Smooth muscle cell (in vitro differentiated cells): ENCODE measurements at regions not wholly inside any gene's neighbourhood (a gene's known extent, or its start where the extent isn't known, plus 50 kb on each side); places are given as distances from the start of the nearest gene placed in this dataset.
A peak's percentile ranks its signal among the peaks of the same experiment; 100 is the strongest.

Source experiments
- DNase-seq: peaks from one replicate; lab custom pipeline; 2025; ENCODE audit not compliant: unreplicated experiment; lab: John Stamatoyannopoulos, UW
- H2AFZ ChIP-seq: fragments of 200-600 bp; sonication (generic); 2 replicates; pipeline ENCODE4 v1.6.0; 2016; ENCODE audit warnings: antibody characterized with exemption, low read depth, mild to moderate bottlenecking
- H3F3A ChIP-seq: fragments of 200-600 bp; sonication (generic); 2 replicates; pipeline ENCODE4 v1.6.0; 2017; ENCODE audit warnings: antibody characterized with exemption, low read depth
- H3K27ac ChIP-seq: fragments of 200-600 bp; sonication (generic); 2 replicates; pipeline ENCODE4 v1.5.1; 2016; ENCODE audit warnings: low read depth, mild to moderate bottlenecking
- H3K27me3 ChIP-seq: fragments of 200-600 bp; sonication (generic); 2 replicates; pipeline ENCODE4 v1.6.1; 2016; ENCODE audit warnings: low read depth, mild to moderate bottlenecking
- H3K36me3 ChIP-seq: fragments of 200-600 bp; sonication (generic); 2 replicates; pipeline ENCODE4 v1.5.1; 2016; ENCODE audit warnings: low read depth
- H3K4me1 ChIP-seq: fragments of 200-600 bp; sonication (generic); 2 replicates; pipeline ENCODE4 v1.5.1; 2016; ENCODE audit warnings: low read depth
- H3K4me2 ChIP-seq: fragments of 200-600 bp; sonication (generic); 2 replicates; pipeline ENCODE4 v1.6.0; 2016; ENCODE audit warnings: mild to moderate bottlenecking
- H3K4me3 ChIP-seq: fragments of 200-600 bp; sonication (generic); 2 replicates; pipeline ENCODE4 v1.5.1; 2016; ENCODE audit warnings: mild to moderate bottlenecking
- H3K79me2 ChIP-seq: fragments of 200-600 bp; sonication (generic); 2 replicates; pipeline ENCODE4 v1.6.0; 2016; ENCODE audit warnings: low read depth, mild to moderate bottlenecking
- H3K9ac ChIP-seq: fragments of 200-600 bp; sonication (generic); 2 replicates; pipeline ENCODE4 v1.6.0; 2016; ENCODE audit warnings: low read depth
- H3K9me3 ChIP-seq: fragments of 200-600 bp; sonication (generic); replicated peaks from 2 replicates; pipeline ENCODE4 v1.5.1; 2016; ENCODE audit warnings: low read depth
- H4K20me1 ChIP-seq: fragments of 200-600 bp; sonication (generic); 2 replicates; pipeline ENCODE4 v1.6.0; 2016; ENCODE audit warnings: low read depth
- CTCF ChIP-seq: fragments of 200-600 bp; sonication (generic); IDR thresholded peaks from 2 replicates; pipeline ENCODE4 v1.5.1; 2017; ENCODE audit warnings: borderline replicate concordance, mild to moderate bottlenecking, antibody characterized with exemption; ENCODE audit not compliant: insufficient read depth, poor library complexity, severe bottlenecking
- WGBS: methylation state at CpG from one replicate; pipeline ENCODE4 v1.1.7; 2016; ENCODE audit warnings: low lambda C conversion rate; 5-methylcytosine and 5-hydroxymethylcytosine counted together

GRCh38 chr20:20875716-20876115, 163.3 kb upstream of the RALGAPA2 start:
- no peak overlapping the region for H3K4me3 ChIP-seq
- no peak overlapping the region for H3K27ac ChIP-seq
- no peak overlapping the region for H3K9ac ChIP-seq
- H4K20me1 ChIP-seq: no peaks in the 10 kb centered on the region
- WGBS: 69% methylated on average over 7 of the region's 7 CpGs
- TF ChIP-seq CTCF: no peak
- no peaks in the 10 kb centered on the region for H3F3A ChIP-seq
- no peaks in the 10 kb centered on the region for H3K79me2 ChIP-seq
- no peak overlapping the region for H3K4me2 ChIP-seq
- H3K27me3 ChIP-seq: no peaks in the 10 kb centered on the region
- no peaks in the 10 kb centered on the region for H3K4me1 ChIP-seq
- H3K36me3 ChIP-seq: no peaks in the 10 kb centered on the region
- no peaks in the 10 kb centered on the region for H3K9me3 ChIP-seq
- DNase-seq: no peak
- no peak overlapping the region for H2AFZ ChIP-seq

GRCh38 chr20:20872428-20872827, 160.0 kb upstream of the RALGAPA2 start:
- no peak overlapping the region for H3K9ac ChIP-seq
- 83% methylated on average over 9 of the region's 9 CpGs for WGBS
- no peaks in the 10 kb centered on the region for H3K4me1 ChIP-seq
- no peaks in the 10 kb centered on the region for H3F3A ChIP-seq
- no peak overlapping the region for H3K27ac ChIP-seq
- no peaks in the 10 kb centered on the region for H3K9me3 ChIP-seq
- H4K20me1 ChIP-seq: no peaks in the 10 kb centered on the region
- no peak overlapping the region for H3K4me3 ChIP-seq
- TF ChIP-seq CTCF: no peak
- H3K27me3 ChIP-seq: no peaks in the 10 kb centered on the region
- H2AFZ ChIP-seq: no peak overlapping the region
- H3K36me3 ChIP-seq: no peaks in the 10 kb centered on the region
- no peaks in the 10 kb centered on the region for H3K79me2 ChIP-seq
- H3K4me2 ChIP-seq: no peak overlapping the region
- DNase-seq: no peak

- Histone ChIP-seq H3K27ac (peak overlapping the region; percentile 23), H3K9ac (no peak overlapping the region), H3F3A (no peaks in the 10 kb centered on the region), H3K36me3 (no peaks in the 10 kb centered on the region), H3K4me3 (no peak overlapping the region), H3K4me1 (no peaks in the 10 kb centered on the region), H3K27me3 (no peaks in the 10 kb centered on the region), H3K79me2 (no peaks in the 10 kb centered on the region), H2AFZ (peak overlapping the region; percentile 11), H3K9me3 (no peaks in the 10 kb centered on the region), H3K4me2 (no peak overlapping the region), H4K20me1 (no peaks in the 10 kb centered on the region)
- no peak for DNase-seq
- no peak for TF ChIP-seq CTCF
- WGBS: 80% methylated on average over 5 of the region's 5 CpGs
Observed at GRCh38 chr20:20869161-20869775, 156.8 kb upstream of the RALGAPA2 start.

- H4K20me1 ChIP-seq: no peaks in the 10 kb centered on the region
- H3K4me1 ChIP-seq: no peaks in the 10 kb centered on the region
- DNase-seq: no peak
- H3K9ac ChIP-seq: no peak overlapping the region
- H3K4me2 ChIP-seq: no peak overlapping the region
- 78% methylated on average over 3 of the region's 3 CpGs for WGBS
- no peaks in the 10 kb centered on the region for H3K79me2 ChIP-seq
- H3K9me3 ChIP-seq: no peaks in the 10 kb centered on the region
- H2AFZ ChIP-seq: no peak overlapping the region
- H3F3A ChIP-seq: no peaks in the 10 kb centered on the region
- H3K4me3 ChIP-seq: no peak overlapping the region
- TF ChIP-seq CTCF: peak; percentile 33
- no peaks in the 10 kb centered on the region for H3K36me3 ChIP-seq
- H3K27me3 ChIP-seq: no peaks in the 10 kb centered on the region
- no peak overlapping the region for H3K27ac ChIP-seq
Observed at GRCh38 chr20:20864351-20865096, 152.1 kb upstream of the RALGAPA2 start.
